EH (cell line): ENCODE measurements at regions not wholly inside any gene's neighbourhood (a gene's known extent, or its start where the extent isn't known, plus 50 kb on each side); places are given as distances from the start of the nearest gene placed in this dataset.

Experiments
- DNase-seq: peaks from one replicate; pipeline ENCODE4 v3.0.0-alpha.2; 2015; ENCODE audit warnings: low read depth

GRCh38 chr11:29309992-29310391 lies 706.8 kb downstream of the KCNA4 start:
- DNase-seq, result peak; percentile 93

- DNase-seq, result peak; percentile 98
These were observed 710.3 kb downstream of the KCNA4 start for GRCh38 chr11:29306527-29306926.

GRCh38 chr11:29305456-29306232 lies 711.2 kb downstream of the KCNA4 start:
- DNase-seq, result no peak

- peak; percentile 92 for DNase-seq
These were observed 716.4 kb downstream of the KCNA4 start for GRCh38 chr11:29300420-29300819.

- DNase-seq, result no peak
These were observed 720.1 kb downstream of the KCNA4 start for GRCh38 chr11:29296680-29297079.

GRCh38 chr11:29293825-29294224 lies 723.0 kb downstream of the KCNA4 start:
- DNase-seq, result peak; percentile 82

GRCh38 chr11:29282088-29282487 lies 734.7 kb downstream of the KCNA4 start:
- peak; percentile 97 for DNase-seq

GRCh38 chr11:29281271-29281777 lies 735.5 kb downstream of the KCNA4 start:
- no peak for DNase-seq

- no peak for DNase-seq
These were observed 736.4 kb downstream of the KCNA4 start for GRCh38 chr11:29280452-29280851.

GRCh38 chr11:29279716-29280115 lies 737.1 kb downstream of the KCNA4 start:
- no peak for DNase-seq

GRCh38 chr11:29272019-29272654 lies 744.7 kb downstream of the KCNA4 start:
- DNase-seq, result peak; percentile 62

GRCh38 chr11:29271616-29272015 lies 745.2 kb downstream of the KCNA4 start:
- peak; percentile 24 for DNase-seq

GRCh38 chr11:29268733-29269132 lies 748.1 kb downstream of the KCNA4 start:
- DNase-seq, result no peak

- DNase-seq, result no peak
These were observed 751.0 kb downstream of the KCNA4 start for GRCh38 chr11:29265792-29266191.

- no peak for DNase-seq
These were observed 751.4 kb downstream of the KCNA4 start for GRCh38 chr11:29265381-29265780.

- peak; percentile 32 for DNase-seq
These were observed 752.7 kb downstream of the KCNA4 start for GRCh38 chr11:29263971-29264682.

- DNase-seq, result no peak
These were observed 755.0 kb downstream of the KCNA4 start for GRCh38 chr11:29261831-29262230.

GRCh38 chr11:29260939-29261705 lies 755.7 kb downstream of the KCNA4 start:
- peak; percentile 52 for DNase-seq

GRCh38 chr11:29258411-29258810 lies 758.4 kb downstream of the KCNA4 start:
- no peak for DNase-seq

- DNase-seq, result peak; percentile 28
These were observed 760.2 kb downstream of the KCNA4 start for GRCh38 chr11:29256580-29256979.

- no peak for DNase-seq
These were observed 761.4 kb downstream of the KCNA4 start for GRCh38 chr11:29255401-29255800.

GRCh38 chr11:29251738-29252137 lies 765.1 kb downstream of the KCNA4 start:
- no peak for DNase-seq
